GM13976 (cell line): ENCODE measurements at regions not wholly inside any gene's neighbourhood (a gene's known extent, or its start where the extent isn't known, plus 50 kb on each side); places are given as distances from the start of the nearest gene placed in this dataset.
"Not testable (repeated sequence)": the region's sequence is repeated elsewhere in the genome, so short reads cannot be mapped to it uniquely, and the experiment has no call there.

Experiments
- DNase-seq: peaks from one replicate; pipeline ENCODE4 v3.0.0; 2012; ENCODE audit warnings: low spot score
- CTCF ChIP-seq: IDR thresholded peaks from 2 replicates; pipeline ENCODE4 v1.5.1; 2012; ENCODE audit warnings: borderline replicate concordance, mild to moderate bottlenecking; ENCODE audit not compliant: insufficient read depth; ENCODE audit errors: extremely low read depth, missing control alignments, control extremely low read depth
- in situ Hi-C: fragments of 300-500 bp; cut with MboI; formaldehyde crosslinking; loops from one replicate; pipeline ENCODE4 v1.12.0; 2022; ENCODE audit warnings: low sequenced_read_pairs, mixed read lengths, inconsistent platforms; ENCODE audit not compliant: unreplicated experiment

GRCh38 chr5:138637256-138637655 is 62.1 kb upstream of the HSPA9 start:
- no peak for TF ChIP-seq CTCF
- DNase-seq, result no peak
- in situ Hi-C loops, result no loop called here

- no peak for DNase-seq
- in situ Hi-C loops, result no loop called here
- no peak for TF ChIP-seq CTCF
Observed at GRCh38 chr5:138636398-138636944, 61.3 kb upstream of the HSPA9 start.

- in situ Hi-C loops, result no loop called here
Observed at GRCh38 chr5:138635708-138636107, 60.5 kb upstream of the HSPA9 start.

GRCh38 chr5:138635265-138635664 is 60.1 kb upstream of the HSPA9 start:
- DNase-seq, result no peak
- TF ChIP-seq CTCF, result no peak
- in situ Hi-C loops, result no loop called here

More at GRCh38 chr5:138635708-138636107, 60.5 kb upstream of the HSPA9 start:
- no peak for DNase-seq
- TF ChIP-seq CTCF, result no peak

GRCh38 chr5:138634804-138635203 is 59.6 kb upstream of the HSPA9 start:
- DNase-seq, in situ Hi-C loops: not testable (repeated sequence)

- in situ Hi-C loops, result no loop called here
- TF ChIP-seq CTCF, result peak; percentile 45
Observed at GRCh38 chr5:138632900-138633489, 57.8 kb upstream of the HSPA9 start.

GRCh38 chr5:138631096-138631928 is 56.1 kb upstream of the HSPA9 start:
- in situ Hi-C loops, result no loop called here
- no peak for TF ChIP-seq CTCF
- DNase-seq, result no peak

More at GRCh38 chr5:138632900-138633489, 57.8 kb upstream of the HSPA9 start:
- DNase-seq, result peak; percentile 63
